Fibroblast of skin of left quadriceps (primary cell): ENCODE measurements at regions not wholly inside any gene's neighbourhood (a gene's known extent, or its start where the extent isn't known, plus 50 kb on each side); places are given as distances from the start of the nearest gene placed in this dataset.
A peak's percentile ranks its signal among the peaks of the same experiment; 100 is the strongest.

Source experiments
- DNase-seq, 2 experiments: peaks; one replicate each; pipeline ENCODE4 v3.0.0-alpha.2; 2013; ENCODE audit warnings: low read depth in 2 of 2

DNA sequence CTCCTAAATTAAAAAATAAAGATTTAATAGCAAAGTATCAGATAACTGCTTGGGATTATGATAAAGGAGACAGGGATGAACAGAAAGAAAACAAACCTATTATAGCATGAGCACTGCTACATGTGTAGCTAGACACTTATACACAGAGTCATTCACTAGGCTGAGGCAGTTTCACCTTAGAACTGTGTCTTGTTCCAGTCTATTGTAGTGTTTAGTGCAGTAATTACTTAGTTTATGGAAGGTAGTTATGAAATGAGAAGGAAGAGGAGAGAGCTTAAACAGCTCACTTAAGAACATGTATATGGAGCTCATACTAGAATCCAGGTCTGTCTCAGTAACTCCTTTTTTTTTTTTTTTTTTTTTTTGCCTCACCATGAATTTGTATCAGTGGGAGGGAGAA, 441.4 kb downstream of the PDCD6IP start:
- DNase-seq = no peak

GRCh38 chr3:34247401-34247800, 449.0 kb downstream of the PDCD6IP start:
- no peak for DNase-seq

GRCh38 chr3:34248352-34248751, 449.9 kb downstream of the PDCD6IP start:
- no peak for DNase-seq

- DNase-seq = no peak
These were observed 455.9 kb downstream of the PDCD6IP start for GRCh38 chr3:34254285-34254684.

DNA sequence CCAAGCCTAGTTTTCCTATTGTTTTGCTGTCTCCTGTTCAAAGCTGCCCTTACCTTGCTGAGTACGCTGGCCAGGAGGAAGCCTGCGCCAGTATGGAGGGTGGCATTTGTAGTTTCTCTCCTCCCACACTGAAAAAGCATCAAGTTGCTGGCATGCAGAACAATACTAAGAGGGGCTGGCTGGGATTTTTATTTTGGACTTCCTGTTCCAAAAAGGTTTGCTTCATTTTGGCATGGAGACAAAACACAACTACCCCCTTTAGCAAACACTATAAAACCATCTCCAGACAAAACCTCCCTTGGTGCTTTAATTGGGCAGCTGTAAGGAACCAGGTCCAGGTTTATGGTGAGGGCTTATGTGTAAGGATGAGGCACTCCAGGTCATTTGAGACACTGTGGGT, 457.6 kb downstream of the PDCD6IP start:
- no peak for DNase-seq

- no peak for DNase-seq
These were observed 458.4 kb downstream of the PDCD6IP start for GRCh38 chr3:34256791-34257190.

DNA sequence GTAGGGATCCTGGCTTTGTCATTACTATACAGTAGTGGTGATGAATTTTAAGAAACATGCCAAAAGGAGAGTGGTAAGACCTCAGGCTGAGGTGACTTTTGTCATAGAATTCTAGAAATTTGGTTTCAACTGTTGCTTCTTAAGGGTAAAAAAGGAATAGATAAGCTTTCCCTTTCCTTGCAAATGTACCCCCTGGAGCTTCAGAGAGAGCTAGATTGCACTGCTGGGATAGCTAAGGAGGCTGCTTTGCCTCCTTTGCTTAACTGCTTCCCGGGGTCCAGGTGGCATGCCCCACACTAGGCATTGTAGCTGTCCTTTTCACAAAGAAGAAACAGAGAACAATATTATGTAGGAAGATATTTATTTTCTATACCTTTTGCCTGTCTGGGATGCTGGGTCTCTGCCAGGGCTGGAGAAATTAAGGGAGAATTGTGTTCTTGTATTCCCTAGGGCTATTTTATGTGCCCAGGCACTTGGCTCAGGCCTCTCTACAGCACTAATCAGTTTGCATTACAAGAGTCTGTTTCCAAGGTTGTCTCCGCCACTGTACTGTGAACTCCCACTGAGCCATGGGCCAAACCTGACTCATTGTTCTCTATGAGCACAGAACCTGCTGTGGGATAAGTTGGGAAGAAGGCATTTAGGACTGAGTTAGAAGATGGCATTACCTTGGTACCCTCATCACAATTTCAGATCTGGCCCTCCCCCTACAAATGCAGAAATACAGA, 460.0 kb downstream of the PDCD6IP start:
- no peak for DNase-seq

- DNase-seq = peak; percentile 23 to 42
These were observed 462.0 kb downstream of the PDCD6IP start for GRCh38 chr3:34260271-34261000.

DNA sequence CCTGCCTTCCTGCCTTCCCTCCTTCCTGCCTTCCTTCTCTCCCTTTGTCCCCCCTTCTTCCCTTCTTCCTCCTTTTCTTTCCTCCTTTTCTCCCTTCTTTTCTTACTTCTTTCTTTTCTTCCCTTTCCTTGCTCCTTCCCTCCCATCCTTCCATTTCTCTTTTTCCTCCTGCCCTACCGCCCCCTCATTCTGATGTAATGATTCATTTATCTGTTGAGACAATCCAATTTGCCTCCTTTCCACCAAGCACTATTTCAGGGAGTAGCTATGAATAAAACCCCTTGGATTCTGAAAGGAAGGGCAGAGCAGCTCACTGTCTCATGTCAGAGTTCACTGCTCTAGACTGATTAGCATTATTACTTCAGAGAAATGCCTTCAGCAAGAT, 462.6 kb downstream of the PDCD6IP start:
- DNase-seq = no peak

DNA sequence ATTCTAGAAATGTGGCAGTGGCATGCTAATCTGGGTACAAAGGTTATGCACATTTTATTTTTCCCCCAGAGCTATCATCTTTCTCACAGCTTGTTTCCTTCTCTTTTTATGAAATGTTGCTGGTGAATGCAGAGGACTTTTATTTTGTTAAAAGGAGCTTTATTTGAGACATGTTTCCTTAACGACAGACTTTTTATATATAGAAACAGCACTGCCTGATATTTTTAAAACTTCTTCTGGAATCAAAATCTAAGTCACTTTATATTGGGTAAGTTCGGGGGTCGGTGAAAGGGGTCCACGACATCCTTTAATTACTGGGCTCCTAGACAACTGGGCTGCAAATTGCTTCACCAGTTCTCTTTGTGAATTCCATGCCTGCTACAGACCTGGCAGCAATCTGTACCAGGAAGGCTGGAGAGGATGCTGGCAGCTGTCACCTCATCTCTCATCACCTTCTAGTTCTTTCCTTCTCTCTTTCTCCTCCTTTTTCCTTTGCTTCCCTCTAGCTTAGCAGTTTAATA, 464.7 kb downstream of the PDCD6IP start:
- no peak for DNase-seq

DNA sequence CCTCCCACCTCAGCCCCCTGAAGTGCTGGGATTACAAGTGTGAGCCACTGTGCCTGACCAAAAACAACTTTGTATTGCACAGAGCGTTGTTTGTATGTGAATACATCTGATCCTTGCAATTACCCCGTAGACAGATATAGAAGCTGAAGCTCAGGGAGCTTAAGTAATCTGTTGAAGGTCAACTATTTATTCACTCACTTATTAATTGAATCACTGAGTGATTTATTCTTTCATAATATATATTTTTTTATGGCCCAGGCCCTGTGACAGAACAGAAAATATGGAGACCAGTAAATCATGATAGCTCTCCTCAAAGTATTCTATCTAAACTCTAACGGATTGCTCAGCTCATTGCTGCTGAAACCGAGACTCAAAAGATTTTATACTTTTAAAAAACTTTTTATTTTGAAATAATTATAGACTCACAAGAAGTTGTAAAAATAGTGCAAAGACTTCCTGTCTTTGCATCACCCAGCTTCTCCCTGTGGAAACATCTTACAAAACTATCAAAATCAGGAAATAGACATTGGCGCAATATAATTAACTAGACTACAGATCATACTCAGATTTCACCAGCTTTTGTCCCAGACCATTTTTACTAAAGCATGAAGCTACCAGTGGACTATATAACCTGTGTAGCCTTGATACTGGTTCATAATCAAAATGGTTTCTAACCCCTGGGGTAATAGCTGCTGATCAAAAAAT, 466.1 kb downstream of the PDCD6IP start:
- no peak for DNase-seq

DNA sequence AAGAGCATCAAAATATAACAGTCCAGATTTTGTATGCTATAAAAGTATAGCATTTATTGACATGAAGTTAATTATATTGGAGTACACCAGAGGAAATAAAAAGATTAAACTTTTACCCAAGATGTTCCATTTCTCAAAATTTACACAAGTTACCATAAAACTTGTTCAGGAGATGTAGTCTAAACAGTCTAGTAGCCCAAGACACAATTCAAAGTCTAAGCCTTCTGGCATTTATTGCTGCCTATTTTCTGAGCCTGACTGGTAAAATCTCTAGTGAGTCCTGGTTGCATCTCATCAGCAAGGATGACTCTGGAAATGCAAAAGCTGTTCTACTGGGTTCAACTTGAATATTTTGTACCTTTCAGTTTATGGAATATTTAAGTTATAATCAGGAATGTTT, 468.7 kb downstream of the PDCD6IP start:
- no peak for DNase-seq

DNA sequence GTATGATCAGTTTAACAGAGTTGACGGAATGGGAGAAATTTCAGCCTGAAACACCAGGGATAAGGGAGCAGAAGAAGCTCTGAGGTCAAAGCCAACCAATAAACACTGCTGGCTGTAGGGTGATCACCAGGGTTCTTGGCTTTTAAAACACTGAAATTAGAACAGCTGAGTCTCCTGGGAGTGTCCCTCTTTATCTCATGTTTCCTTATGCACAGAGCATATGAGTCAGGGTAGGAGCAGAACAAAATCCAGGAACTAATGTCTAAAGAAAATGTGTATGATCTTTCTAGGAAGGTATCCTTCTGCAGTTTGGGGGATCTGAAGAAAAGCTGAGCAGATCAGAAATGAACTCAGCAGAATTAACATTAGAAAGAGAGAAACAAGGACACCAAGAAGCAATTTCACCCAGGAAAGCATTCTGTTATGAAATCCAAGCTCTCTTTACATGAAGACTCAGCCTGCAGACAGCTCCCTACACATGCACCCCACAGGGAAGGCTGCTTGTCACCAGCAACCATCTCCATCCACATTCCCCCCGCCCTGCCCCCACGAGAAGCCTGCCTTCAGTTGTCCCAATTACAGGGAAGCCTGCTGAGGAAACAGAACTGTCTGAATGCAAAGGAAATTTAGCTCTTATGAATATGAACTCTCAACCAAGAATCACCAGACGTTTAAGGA, 469.7 kb downstream of the PDCD6IP start:
- no peak for DNase-seq

DNA sequence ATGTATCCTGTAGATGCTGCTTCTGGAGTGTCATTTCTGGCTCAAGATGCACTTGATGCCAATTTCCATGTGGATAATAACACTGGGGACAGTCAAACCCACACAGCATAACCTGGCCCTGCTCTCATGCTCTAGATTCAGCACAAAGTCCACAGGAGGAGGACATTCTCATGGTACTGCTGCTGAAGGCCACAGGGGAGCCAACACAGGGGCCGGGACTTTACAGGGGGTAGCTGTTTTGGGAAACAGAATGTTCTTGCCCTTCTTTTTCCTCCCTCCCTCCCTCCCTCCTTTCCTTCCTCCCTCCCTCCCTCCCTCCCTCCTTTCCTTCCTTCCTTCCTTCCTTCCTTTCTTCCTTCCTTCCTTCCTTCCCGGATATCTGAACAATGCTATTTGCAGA, 477.4 kb downstream of the PDCD6IP start:
- no peak for DNase-seq

DNA sequence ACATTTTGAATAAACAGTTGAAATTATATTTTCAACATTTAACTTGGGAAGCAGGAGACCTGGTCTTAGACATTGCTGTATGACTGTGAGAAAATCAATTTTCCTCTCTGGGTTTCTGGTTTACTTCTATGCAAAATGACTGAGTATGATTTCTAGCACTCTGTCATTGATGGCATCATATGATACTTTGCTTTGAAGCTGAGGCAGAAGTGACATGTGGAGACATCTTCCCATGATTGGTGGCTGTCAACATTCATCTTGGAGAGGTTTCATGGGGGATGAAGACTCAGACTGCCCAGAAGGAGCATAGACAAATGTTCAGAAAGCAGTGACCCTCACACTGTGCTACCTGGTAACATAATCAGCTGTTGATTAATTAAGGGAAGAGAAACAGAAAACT, 477.9 kb downstream of the PDCD6IP start:
- DNase-seq = no peak

DNA sequence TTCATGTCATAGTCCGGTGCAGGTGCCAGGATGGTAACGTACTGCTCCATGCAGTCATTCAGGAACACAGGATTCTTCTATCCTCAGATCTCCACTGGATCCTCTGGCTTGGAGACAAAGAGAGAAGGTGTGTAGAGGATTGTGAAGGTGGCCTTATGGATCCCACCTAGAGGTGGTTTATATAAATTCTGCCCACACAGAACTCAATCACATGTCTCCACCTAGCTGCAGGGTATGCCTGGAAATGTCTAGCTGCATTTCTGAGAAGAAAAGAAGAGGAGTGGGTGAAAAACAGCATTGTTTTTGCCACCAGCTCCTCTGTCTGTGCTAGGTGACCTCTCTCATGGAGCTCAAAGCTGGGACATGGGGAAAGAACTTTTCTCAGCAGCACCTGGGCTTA, 478.7 kb downstream of the PDCD6IP start:
- DNase-seq = no peak

GRCh38 chr3:34279901-34280300, 481.5 kb downstream of the PDCD6IP start:
- DNase-seq = no peak

DNA sequence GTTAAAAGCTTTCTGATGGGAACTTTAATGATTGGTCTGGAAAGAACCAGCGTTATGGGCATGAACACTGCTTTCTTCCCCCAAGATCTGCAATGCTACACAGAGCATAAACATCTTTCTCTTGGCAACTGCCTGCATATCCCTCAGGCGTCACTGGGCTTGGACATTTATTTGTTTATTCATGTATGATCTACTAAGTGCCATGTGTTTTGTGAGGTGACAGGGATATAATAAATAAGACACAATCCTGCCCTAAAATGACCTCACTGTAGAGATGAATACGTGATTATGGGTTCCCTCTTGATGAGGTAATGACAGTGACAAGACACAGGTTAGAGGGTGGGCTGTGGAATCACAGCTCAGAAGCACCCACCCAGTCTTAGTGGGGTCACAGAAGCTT, 485.3 kb downstream of the PDCD6IP start:
- DNase-seq = no peak

DNA sequence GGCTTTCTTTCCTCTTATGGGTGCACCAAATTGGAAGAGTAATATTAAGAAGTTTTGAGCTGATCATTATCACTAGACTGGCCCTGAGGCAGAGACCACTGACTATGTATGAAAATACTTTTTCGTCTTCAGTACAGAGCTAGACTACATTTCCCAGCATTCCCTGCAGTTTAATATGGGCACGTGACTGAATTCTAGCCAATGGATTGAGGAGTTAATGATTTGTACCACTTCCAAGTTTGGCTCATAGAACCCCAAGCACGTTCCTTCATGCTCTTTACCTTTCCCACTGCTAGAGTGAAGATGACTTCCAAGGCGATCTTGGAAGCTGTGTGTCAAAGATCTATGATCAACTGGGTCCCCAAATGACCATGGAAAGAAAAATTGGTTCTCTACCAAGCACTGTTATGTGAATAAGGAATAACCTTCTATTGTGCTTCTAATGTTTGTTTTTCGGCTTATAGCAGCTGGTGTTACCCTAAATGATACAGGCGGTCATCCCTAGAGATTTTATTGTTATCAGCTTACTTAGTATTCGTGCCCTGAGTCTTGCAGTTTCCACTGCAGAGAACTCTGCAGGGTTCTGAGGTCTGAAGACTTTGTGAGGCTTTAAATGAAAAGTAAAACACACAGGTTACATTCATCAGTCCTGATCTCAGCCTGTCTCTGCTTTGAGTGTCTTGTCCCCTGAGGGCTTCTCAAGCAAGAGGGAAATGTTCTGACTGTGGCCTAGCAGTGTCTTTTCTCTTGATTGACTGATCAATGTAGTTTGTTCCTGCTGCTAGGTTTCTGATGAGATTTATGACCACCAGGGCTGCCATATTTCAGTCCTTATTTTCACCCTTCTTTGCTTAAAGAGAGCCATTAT, 486.8 kb downstream of the PDCD6IP start:
- no peak for DNase-seq

DNA sequence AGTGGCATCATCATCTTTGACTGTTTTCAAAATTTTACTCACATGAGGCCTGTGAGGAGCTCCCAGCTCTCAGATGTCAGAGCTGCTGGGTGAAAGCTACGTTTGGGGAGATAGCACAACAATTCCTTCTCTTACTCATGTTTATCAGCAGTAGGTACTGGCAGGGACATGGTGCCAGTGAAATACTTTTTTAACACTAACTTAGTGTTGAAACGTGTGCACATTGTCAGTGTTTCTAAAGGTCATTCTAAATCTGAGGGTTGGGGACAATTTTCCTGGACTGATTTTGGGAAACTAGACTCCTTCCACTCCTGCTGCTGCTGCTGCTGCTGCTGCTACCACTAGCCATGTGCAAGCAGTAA, 487.4 kb downstream of the PDCD6IP start:
- DNase-seq = no peak

- no peak for DNase-seq
These were observed 494.3 kb downstream of the PDCD6IP start for GRCh38 chr3:34292605-34293300.
